ENCODE measurements at regions not wholly inside any gene's neighbourhood (a gene's known extent, or its start where the extent isn't known, plus 50 kb on each side); places are given as distances from the start of the nearest gene placed in this dataset.

DNA sequence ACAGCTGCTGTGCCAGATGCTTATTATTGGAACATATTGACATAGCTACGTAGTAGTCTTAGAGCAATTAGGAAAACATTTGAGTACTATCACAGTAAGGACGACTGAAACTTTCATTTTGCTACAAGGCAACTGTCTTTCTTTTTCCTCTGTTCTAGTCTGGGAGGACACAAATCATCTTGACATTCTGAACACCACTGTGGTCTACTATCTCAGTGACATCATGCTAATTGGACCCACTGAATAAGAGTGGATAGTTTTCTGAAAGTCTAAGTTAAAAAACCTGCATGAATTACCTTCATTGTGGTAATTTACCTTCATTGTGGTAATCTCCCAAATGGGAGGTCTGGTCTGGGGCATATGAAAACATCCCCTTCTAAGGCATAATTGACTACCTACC is 163.3 kb upstream of the MOCS1 start:
- no peaks in the 10 kb centered on the region for H3K36me3 Mint-ChIP-seq
- H3K27ac Mint-ChIP-seq = no peak overlapping the region
- no peaks in the 10 kb centered on the region for H3K27me3 Mint-ChIP-seq
- peaks cover 0 to 3% (median 3%) of the 10 kb centered on the region in 3 donors for H3K9me3 Mint-ChIP-seq
- H3K4me1 Mint-ChIP-seq = no peaks in the 10 kb centered on the region
- H3K4me3 Mint-ChIP-seq = no peak overlapping the region

DNA sequence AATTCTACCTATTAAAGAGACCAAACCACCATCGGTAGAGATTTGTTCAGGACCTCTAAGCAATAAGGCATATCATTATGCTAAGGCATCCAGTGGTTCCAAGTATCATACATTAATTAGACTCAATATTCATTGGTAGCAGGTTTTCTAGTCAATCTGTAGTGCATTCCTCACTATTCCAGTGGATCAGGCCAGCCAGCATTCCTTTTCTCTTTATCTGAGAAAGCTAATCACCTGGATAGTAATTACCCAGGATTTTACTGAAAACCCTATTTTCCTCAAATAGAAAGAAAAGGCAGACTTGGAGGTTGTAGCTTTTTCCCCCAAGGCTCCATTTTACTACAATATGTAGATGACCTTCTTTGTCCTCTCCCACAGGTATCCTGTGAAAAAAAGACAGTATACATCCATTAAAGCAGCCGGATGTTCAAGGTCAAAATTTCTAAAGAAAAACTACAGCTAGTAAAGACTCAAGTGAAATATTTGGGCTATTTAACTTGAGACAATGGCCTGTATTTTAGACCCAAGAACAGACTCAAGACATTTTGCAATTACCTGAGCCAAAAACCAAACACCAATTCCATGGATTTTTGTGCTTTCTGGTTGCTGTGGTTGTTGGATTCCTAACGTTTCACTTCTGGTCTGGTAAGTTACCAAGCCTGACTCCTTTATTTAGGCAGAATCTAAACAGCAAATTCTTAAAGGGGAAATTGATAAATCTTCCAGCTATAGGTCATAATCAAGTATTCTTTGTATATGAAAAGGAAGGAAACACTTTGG is 149.1 kb upstream of the MOCS1 start:
- Mint-ChIP-seq H3K4me3 (no peak overlapping the region), H3K27me3 (peaks cover 3% of the 10 kb centered on the region), H3K27ac (no peak overlapping the region), H3K9me3 (peaks cover 0 to 3% (median 0%) of the 10 kb centered on the region in 3 donors), H3K4me1 (no peaks in the 10 kb centered on the region), H3K36me3 (peaks cover 1% of the 10 kb centered on the region)

DNA sequence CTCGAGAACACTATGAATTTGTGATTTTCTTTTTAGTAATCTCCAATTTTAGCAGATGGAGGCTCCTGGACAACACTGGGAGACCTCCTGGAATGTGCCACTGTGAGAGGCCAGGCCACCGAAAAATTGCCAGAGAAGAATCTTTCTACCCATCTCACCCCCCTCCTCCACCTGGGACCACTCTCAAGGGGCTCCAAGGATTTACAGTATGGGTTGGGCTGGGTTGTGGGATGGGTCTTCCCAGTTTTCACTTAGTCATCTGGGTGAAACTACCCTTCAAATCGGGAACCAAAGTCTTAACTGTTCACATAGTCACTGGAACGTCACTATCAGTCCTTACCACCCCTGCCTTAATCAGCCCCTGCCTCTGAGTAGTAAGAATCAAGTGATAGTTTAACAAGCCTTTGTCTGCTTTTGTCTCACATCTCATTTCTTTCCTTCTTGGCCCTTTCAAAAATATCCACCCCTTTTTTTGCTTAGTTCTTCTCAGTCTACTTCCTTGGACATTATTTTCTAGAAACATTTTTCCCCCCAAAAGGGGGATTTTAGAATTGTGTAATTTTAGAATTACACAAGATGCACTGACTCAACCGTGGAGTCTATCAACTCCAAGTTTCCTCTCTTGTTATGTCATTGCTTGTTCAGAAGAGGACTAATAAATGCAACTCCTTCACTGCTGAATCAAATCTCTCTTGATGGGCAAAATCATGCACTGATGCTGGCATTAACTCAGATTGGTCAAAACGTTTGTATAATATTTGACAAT is 148.2 kb upstream of the MOCS1 start:
- Mint-ChIP-seq H3K4me3 (no peak overlapping the region), H3K4me1 (no peaks in the 10 kb centered on the region), H3K27me3 (peaks cover 5% of the 10 kb centered on the region), H3K36me3 (peaks cover 1% of the 10 kb centered on the region), H3K9me3 (no peaks in the 10 kb centered on the region), H3K27ac (no peak overlapping the region)

DNA sequence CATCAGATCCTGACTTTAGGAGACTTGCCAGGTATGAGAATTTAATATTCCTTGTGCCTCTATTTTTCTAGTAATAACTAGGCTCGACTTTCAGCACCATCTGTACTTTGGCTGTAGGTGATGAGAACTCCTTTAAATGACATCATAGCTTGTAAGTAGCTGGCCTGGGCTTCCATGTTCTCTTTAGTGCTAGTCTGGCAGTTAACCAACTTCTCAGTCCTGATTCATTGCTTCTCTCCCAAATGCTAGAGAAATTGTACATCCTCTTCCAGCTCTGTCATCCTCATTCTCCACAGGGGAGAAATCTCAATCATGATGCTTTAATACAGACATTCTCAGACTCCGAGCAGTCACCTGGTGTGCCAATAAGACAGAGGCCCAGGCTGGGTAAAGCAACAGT is 143.5 kb upstream of the MOCS1 start:
- no peak overlapping the region for H3K4me3 Mint-ChIP-seq
- H3K4me1 Mint-ChIP-seq = no peaks in the 10 kb centered on the region
- no peak overlapping the region for H3K27ac Mint-ChIP-seq
- no peaks in the 10 kb centered on the region for H3K9me3 Mint-ChIP-seq
- peaks cover 1% of the 10 kb centered on the region for H3K36me3 Mint-ChIP-seq
- H3K27me3 Mint-ChIP-seq = peaks cover 17% of the 10 kb centered on the region

DNA sequence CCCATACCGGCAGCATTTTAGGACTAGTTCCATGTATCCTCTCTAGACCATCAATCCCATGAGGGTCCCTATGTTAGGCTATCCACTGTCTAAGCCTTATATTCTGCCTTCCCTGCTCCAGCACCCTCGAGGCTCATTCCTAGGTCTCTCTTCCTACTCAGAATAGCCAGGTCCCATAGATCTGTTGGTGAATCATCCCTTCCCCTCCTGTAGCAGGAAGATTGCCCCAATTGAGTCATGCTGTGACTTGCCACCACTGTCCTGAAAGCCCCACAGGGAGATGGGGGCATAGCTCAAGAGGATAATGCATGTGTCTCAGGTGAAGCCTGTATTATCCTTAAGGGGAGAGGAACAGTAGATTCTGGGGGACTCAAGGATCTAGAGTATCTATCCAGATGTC is 143.1 kb upstream of the MOCS1 start:
- no peak overlapping the region for H3K4me3 Mint-ChIP-seq

DNA sequence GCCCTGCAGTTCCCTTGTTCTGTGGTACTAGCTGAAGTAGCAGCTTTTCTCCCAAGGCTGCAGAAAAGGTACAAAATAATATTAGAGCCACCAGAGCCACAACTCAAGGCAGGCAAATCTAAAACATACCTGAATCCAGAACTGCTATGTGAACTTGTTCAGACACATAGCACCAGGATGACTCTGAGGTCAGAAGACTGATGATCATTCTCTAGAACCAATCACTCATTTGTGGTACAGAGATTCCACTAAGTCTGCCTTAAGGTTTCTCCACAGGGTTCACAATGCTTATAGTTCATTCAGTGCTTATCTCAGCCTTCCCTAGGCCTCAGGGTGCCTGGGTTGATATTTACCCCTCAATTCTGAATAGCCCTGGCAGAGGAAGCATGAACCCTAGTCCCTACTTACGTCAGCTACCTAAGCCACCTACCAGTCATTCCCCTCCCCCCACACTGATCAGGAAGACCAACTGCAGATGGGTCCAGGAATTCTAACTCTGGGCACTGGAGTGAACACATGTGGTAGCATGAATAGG is 140.9 kb upstream of the MOCS1 start:
- Mint-ChIP-seq H3K36me3 (peaks cover 1% of the 10 kb centered on the region), H3K27ac (no peak overlapping the region), H3K4me1 (no peaks in the 10 kb centered on the region), H3K9me3 (peaks cover 0 to 3% (median 0%) of the 10 kb centered on the region in 3 donors), H3K4me3 (no peak overlapping the region), H3K27me3 (peaks cover 17% of the 10 kb centered on the region)

More for the DNA sequence above, 143.1 kb upstream of the MOCS1 start:
- H3K9me3 Mint-ChIP-seq = peaks cover 0 to 2% (median 0%) of the 10 kb centered on the region in 3 donors
- no peaks in the 10 kb centered on the region for H3K4me1 Mint-ChIP-seq
- peaks cover 1% of the 10 kb centered on the region for H3K36me3 Mint-ChIP-seq
- H3K27ac Mint-ChIP-seq = no peak overlapping the region
- peaks cover 17% of the 10 kb centered on the region for H3K27me3 Mint-ChIP-seq

DNA sequence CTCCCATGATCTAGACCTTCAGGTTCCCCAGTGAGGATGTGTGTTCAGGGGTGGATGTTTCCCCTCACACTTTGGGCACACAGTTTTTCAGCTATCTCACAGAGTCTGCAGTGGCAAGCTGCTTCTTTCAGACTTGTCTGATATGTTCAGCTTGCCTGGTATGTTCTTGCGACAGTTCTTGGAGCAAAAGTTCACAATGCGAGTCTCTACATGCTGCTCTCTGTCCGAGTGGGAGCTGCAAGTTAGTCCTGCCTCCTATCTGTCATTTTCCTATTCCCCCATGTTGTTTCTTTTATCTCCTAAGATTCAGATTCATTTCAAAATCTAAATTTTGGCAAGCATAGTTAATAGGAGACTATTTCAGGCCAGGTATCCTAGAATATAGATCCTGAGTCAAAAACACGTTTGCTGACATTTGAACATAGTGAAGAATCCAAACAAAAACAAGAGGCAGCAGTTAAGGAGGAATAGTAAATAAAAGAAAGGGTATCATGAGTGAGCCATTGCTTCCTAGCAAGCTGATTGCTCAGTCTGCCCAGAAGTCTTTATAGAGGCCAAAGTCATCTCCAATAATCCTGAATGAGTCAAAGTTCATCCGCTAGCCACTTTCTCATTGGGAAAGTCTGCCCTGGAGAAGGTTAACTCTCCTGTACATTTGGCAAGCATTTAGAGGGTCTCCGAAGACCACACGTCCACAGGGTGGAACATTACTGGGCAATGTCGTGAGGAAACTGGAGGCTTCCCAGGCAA is 140.2 kb upstream of the MOCS1 start:
- Mint-ChIP-seq H3K36me3 (peaks cover 1% of the 10 kb centered on the region), H3K4me1 (no peaks in the 10 kb centered on the region), H3K4me3 (no peak overlapping the region), H3K27ac (no peak overlapping the region), H3K9me3 (peaks cover 0 to 3% (median 0%) of the 10 kb centered on the region in 3 donors), H3K27me3 (peaks cover 17% of the 10 kb centered on the region)

DNA sequence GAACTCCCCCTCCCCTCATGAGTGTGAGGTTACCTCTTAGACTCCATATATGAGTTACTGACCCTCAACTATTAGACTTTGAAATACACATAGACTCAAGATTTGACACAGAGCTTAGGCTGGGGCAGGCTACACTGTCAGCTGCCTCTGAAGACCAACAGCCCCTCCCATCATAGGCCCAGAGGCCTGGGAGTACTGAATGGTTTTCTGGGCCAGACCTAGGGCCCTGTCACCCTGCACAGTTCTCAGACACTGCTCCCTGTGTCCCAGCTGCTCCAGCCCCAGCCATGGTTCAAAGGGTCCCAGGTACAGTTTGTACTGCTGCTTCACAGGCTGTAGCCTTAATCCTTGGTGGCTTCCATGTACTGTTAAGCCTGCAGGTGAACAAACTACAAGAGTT is 132.1 kb upstream of the MOCS1 start:
- H3K4me3 Mint-ChIP-seq = no peak overlapping the region
- H3K4me1 Mint-ChIP-seq = no peaks in the 10 kb centered on the region
- H3K27me3 Mint-ChIP-seq = peaks cover 7% of the 10 kb centered on the region
- no peak overlapping the region for H3K27ac Mint-ChIP-seq
- H3K9me3 Mint-ChIP-seq = peaks cover 0 to 3% (median 2%) of the 10 kb centered on the region in 3 donors
- no peaks in the 10 kb centered on the region for H3K36me3 Mint-ChIP-seq

DNA sequence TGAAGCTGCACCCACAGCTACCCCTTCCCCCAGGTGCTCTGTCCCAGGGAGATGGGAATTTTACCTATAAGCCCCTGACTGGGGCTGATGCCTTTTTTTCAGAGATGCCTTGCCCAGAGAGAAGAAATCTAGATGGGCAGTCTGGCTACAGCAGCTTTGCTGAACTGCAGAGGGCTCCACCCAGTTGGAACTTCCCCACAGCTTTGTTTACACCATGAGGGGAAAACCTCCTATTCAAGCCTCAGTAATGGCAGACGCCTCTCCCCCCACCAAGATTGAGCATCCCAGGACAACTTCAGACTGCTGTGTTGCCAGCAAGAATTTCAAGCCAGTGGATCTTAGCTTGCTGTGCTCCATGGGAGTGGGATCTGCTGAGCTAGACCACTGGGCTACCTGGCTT is 122.6 kb upstream of the MOCS1 start:
- Mint-ChIP-seq H3K4me1 (no peaks in the 10 kb centered on the region), H3K4me3 (no peak overlapping the region), H3K27ac (no peak overlapping the region)

DNA sequence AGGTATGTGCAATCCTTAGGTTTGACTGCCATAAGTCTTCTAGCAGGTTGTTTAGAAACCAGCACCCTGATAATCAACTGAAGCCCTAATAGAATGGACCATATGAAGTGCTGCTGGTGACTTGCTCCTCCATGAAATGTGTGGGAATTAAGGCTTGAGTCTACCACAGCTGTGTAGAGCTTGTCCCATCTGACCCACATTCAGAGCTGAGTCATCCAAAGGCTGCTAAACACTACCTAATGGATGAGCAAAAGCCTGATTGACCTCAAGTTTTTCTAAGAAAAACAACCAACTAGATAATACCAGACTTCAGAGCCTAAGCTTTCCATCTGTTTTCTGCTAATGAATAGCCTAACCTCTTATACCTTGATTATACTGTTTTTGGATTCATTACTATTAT is 120.3 kb upstream of the MOCS1 start:
- Mint-ChIP-seq H3K9me3 (peaks cover 0 to 4% (median 3%) of the 10 kb centered on the region in 3 donors), H3K36me3 (no peaks in the 10 kb centered on the region), H3K4me3 (no peak overlapping the region)

More for the DNA sequence above, 122.6 kb upstream of the MOCS1 start:
- Mint-ChIP-seq H3K27me3 (peaks cover 4% of the 10 kb centered on the region), H3K9me3 (peaks cover 0 to 4% (median 4%) of the 10 kb centered on the region in 3 donors), H3K36me3 (no peaks in the 10 kb centered on the region)

DNA sequence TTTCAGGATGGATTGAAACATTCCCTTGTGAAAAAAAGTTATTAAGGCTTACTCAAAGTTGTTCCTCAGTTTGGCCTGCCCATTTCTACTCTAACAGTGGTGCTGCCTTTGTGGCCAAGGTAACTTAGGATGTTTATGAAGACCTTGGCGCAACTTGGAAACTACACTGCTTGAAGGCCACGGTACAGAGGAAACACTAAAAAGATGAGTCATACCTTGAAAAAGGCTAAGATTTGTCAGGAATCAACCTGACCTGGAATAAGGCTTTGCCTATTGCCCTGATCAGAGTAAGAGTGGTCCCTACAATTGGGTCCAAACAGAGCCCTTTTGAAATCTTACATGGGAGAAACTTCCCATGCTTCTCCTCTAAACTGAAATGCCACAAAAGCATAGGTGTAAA is 119.9 kb upstream of the MOCS1 start:
- Mint-ChIP-seq H3K4me3 (no peak overlapping the region), H3K27me3 (peaks cover 2% of the 10 kb centered on the region), H3K27ac (no peak overlapping the region), H3K9me3 (peaks cover 0 to 2% (median 0%) of the 10 kb centered on the region in 3 donors), H3K4me1 (no peaks in the 10 kb centered on the region), H3K36me3 (no peaks in the 10 kb centered on the region)

More for the DNA sequence above, 120.3 kb upstream of the MOCS1 start:
- Mint-ChIP-seq H3K27ac (no peak overlapping the region), H3K27me3 (peaks cover 4% of the 10 kb centered on the region), H3K4me1 (no peaks in the 10 kb centered on the region)

DNA sequence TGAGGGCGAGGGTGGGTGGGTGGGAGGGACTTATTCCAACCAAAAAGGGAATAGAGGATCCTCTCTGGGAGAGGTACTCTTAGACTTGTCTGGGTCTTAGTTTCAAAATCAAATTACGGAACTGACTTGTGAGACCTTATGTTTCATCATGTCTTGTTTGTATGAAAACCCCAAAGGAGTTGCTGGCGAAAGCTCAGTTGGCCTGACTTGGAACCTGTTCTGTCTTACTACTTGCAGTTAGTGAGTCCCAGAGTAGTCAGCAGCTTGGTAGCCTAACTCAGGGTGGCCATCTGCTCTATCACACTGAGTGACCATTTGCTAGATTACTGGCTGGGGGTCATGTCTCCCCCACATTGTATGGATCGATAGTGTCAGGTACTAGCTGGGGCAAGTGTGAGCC is 114.9 kb upstream of the MOCS1 start:
- Mint-ChIP-seq H3K4me1 (no peaks in the 10 kb centered on the region), H3K27ac (no peak overlapping the region), H3K9me3 (peaks cover 2 to 5% (median 4%) of the 10 kb centered on the region in 3 donors), H3K27me3 (no peaks in the 10 kb centered on the region), H3K36me3 (no peaks in the 10 kb centered on the region), H3K4me3 (no peak overlapping the region)

DNA sequence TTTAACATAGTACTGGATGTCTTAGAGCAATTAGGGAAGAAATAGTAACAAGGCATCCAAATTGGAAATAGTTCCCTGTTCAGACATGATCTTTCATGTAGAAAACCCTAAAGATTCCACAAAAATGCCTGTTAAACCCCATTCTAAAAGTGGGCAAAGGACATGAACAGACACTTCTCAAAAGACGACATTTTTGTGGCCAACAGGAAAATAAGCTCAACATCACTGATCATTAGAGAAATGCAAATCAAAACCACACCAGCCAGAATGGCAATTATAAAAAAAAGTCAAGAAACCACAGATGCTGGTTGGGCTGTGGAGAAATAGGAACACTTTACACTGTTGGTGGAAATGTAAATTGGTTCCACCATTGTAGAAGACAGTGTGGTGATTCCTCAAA is 109.9 kb upstream of the MOCS1 start:
- Mint-ChIP-seq H3K27me3 (no peaks in the 10 kb centered on the region), H3K36me3 (no peaks in the 10 kb centered on the region), H3K27ac (no peak overlapping the region), H3K9me3 (peaks cover 4 to 14% (median 13%) of the 10 kb centered on the region in 3 donors), H3K4me3 (no peak overlapping the region), H3K4me1 (no peaks in the 10 kb centered on the region)

DNA sequence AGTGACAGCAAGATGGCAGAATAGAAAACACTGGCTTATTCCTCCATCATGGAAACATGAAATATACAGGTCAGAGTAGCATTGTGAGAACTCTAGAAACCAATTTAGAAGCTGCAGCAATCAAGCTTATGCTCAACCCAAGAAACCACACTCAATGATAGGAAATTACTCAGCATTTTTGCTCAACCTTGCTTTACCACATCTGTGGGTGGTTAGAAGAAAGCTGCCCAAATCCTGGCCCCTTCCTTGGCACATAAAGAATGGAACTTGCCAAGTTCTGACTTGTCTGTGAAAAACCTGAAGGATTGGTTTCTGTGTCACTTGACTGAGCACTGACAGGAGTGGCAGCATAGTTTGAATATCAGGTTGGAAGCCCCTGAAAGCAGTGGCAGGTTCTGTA is 108.0 kb upstream of the MOCS1 start:
- Mint-ChIP-seq H3K27me3 (no peaks in the 10 kb centered on the region), H3K9me3 (peaks cover 4 to 14% (median 13%) of the 10 kb centered on the region in 3 donors)

DNA sequence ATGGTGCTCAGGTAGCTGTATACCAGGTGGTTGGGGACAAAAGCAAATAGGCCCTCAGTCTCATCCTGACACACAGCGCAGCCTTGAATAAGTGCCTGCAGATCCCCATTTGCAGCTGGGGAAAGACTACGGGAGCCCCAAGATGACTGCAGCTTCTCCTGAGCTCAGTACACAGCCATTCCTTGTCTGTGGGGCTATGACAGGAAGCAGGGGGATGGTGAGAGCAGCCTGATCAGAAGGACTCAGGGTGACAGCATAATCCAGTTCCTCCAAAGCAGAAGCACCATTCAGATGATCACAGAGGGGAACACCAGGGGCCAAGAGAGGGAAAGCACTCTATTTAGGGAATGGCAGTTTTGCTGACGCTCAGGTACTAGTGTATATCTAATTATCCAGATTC is 104.8 kb upstream of the MOCS1 start:
- peaks cover 4 to 10% (median 8%) of the 10 kb centered on the region in 3 donors for H3K9me3 Mint-ChIP-seq
- no peak overlapping the region for H3K4me3 Mint-ChIP-seq
- H3K36me3 Mint-ChIP-seq = no peaks in the 10 kb centered on the region
- H3K27ac Mint-ChIP-seq = no peak overlapping the region
- no peaks in the 10 kb centered on the region for H3K4me1 Mint-ChIP-seq
- peaks cover 3% of the 10 kb centered on the region for H3K27me3 Mint-ChIP-seq

More for the DNA sequence above, 108.0 kb upstream of the MOCS1 start:
- Mint-ChIP-seq H3K4me1 (no peaks in the 10 kb centered on the region), H3K4me3 (no peak overlapping the region), H3K36me3 (no peaks in the 10 kb centered on the region), H3K27ac (no peak overlapping the region)

Data from IgD-negative memory B cell (primary cell).